GM23338 (cell line): ENCODE measurements at regions not wholly inside any gene's neighbourhood (a gene's known extent, or its start where the extent isn't known, plus 50 kb on each side); places are given as distances from the start of the nearest gene placed in this dataset.

Experiments used
- ATAC-seq: fragments of 200-7000 bp; cut with Tn5 transposase; 3 replicates; pipeline ENCODE4 v1.9.1; 2020
- DNase-seq: peaks from one replicate; pipeline ENCODE4 v3.0.0-alpha.2; 2015; ENCODE audit warnings: low spot score
- H2AFZ ChIP-seq: fragments of 200-600 bp; sonication (generic); 2 replicates; pipeline ENCODE4 v1.8.0; 2016; ENCODE audit warnings: antibody characterized with exemption, mild to moderate bottlenecking, moderate library complexity
- H3F3A ChIP-seq: fragments of 200-600 bp; sonication (generic); replicated peaks from 2 replicates; pipeline ENCODE4 v1.8.0; 2017; ENCODE audit warnings: antibody characterized with exemption, mixed run types, low read depth
- H3K27ac ChIP-seq: fragments of 200-600 bp; sonication (generic); 2 replicates; pipeline ENCODE4 v1.6.1; 2016; ENCODE audit warnings: low read depth
- H3K27me3 ChIP-seq: fragments of 200-600 bp; sonication (generic); 2 replicates; pipeline ENCODE4 v1.8.0; 2016; ENCODE audit warnings: mild to moderate bottlenecking, mixed run types, moderate library complexity; ENCODE audit not compliant: insufficient read depth
- H3K36me3 ChIP-seq: fragments of 200-600 bp; sonication (generic); 2 replicates; pipeline ENCODE4 v1.8.0; 2016; ENCODE audit warnings: mild to moderate bottlenecking; ENCODE audit not compliant: insufficient read depth
- H3K4me1 ChIP-seq: fragments of 200-600 bp; sonication (generic); 2 replicates; pipeline ENCODE4 v1.8.0; 2016; ENCODE audit warnings: mild to moderate bottlenecking, moderate library complexity; ENCODE audit not compliant: insufficient read depth
- H3K4me2 ChIP-seq: fragments of 200-600 bp; sonication (generic); 2 replicates; pipeline ENCODE4 v1.7.1; 2017; ENCODE audit warnings: mixed run types
- H3K4me3 ChIP-seq: fragments of 200-600 bp; sonication (generic); 2 replicates; pipeline ENCODE4 v1.6.1; 2016; ENCODE audit warnings: mixed run types
- H3K79me2 ChIP-seq: fragments of 200-600 bp; sonication (generic); replicated peaks from 2 replicates; pipeline ENCODE4 v1.8.0; 2017; ENCODE audit warnings: mild to moderate bottlenecking; ENCODE audit not compliant: insufficient read depth
- H3K9me2 ChIP-seq: fragments of 200-600 bp; sonication (generic); 2 replicates; pipeline ENCODE4 v1.8.0; 2017; ENCODE audit not compliant: insufficient read depth
- H4K20me1 ChIP-seq: fragments of 200-600 bp; sonication (generic); replicated peaks from 2 replicates; pipeline ENCODE4 v1.8.0; 2017; ENCODE audit warnings: mild to moderate bottlenecking; ENCODE audit not compliant: insufficient read depth
- H3K27ac Mint-ChIP-seq: 2 replicates; pipeline ENCODE4 v1.8.0; 2020; ENCODE audit warnings: inconsistent platforms, mild to moderate bottlenecking, moderate library complexity, mixed read lengths
- H3K27me3 Mint-ChIP-seq: 3 replicates; pipeline ENCODE4 v1.8.0; 2022; ENCODE audit warnings: low read depth, mild to moderate bottlenecking, moderate library complexity, mixed read lengths, inconsistent platforms; ENCODE audit not compliant: insufficient read depth, poor library complexity
- H3K36me3 Mint-ChIP-seq: 3 replicates; pipeline ENCODE4 v1.8.0; 2021; ENCODE audit warnings: low read depth, mild to moderate bottlenecking, inconsistent platforms, moderate library complexity, mixed read lengths
- H3K4me1 Mint-ChIP-seq: 3 replicates; pipeline ENCODE4 v1.8.0; 2020; ENCODE audit warnings: mild to moderate bottlenecking, inconsistent platforms, mixed read lengths
- H3K4me3 Mint-ChIP-seq: 3 replicates; pipeline ENCODE4 v1.8.0; 2021; ENCODE audit warnings: moderate library complexity, mild to moderate bottlenecking, inconsistent platforms, mixed read lengths
- H3K9me3 Mint-ChIP-seq: 3 replicates; pipeline ENCODE4 v1.8.0; 2020; ENCODE audit warnings: moderate library complexity, mild to moderate bottlenecking, inconsistent platforms, mixed read lengths
- CREB1 ChIP-seq: fragments of 250-450 bp; sonication (Bioruptor Pico); IDR thresholded peaks from 2 replicates; pipeline ENCODE4 v1.5.0; 2020; ENCODE audit warnings: low read depth, mild to moderate bottlenecking, moderate library complexity
- EZH2 ChIP-seq: fragments of 200-600 bp; sonication (generic); IDR thresholded peaks from one replicate; pipeline ENCODE4 v1.8.0; 2017; ENCODE audit warnings: antibody characterized with exemption, mild to moderate bottlenecking, low read depth; ENCODE audit not compliant: unreplicated experiment
- EZH2phosphoT487 ChIP-seq: fragments of 200-600 bp; sonication (generic); IDR thresholded peaks from one replicate; pipeline ENCODE4 v1.8.1; 2018; ENCODE audit warnings: antibody characterized with exemption; ENCODE audit not compliant: unreplicated experiment
- JUNB ChIP-seq: IDR thresholded peaks from one replicate; pipeline ENCODE4 v1.6.1; 2016; ENCODE audit warnings: antibody characterized with exemption; ENCODE audit not compliant: unreplicated experiment
- NANOG ChIP-seq: IDR thresholded peaks from 2 replicates; pipeline ENCODE4 v1.6.1; 2016; ENCODE audit warnings: antibody characterized with exemption, borderline replicate concordance
- POLR2AphosphoS5 ChIP-seq: IDR thresholded peaks from 2 replicates; pipeline ENCODE4 v1.6.1; 2016; ENCODE audit warnings: antibody characterized with exemption, low read depth
- STAT1 ChIP-seq: IDR thresholded peaks from one replicate; pipeline ENCODE4 v1.6.1; 2016; ENCODE audit warnings: antibody characterized with exemption; ENCODE audit not compliant: unreplicated experiment
- ZNF114 ChIP-seq: fragments of 250-450 bp; sonication (Bioruptor Pico); IDR thresholded peaks from 2 replicates; pipeline ENCODE4 v1.5.0; 2020; ENCODE audit warnings: mild to moderate bottlenecking, moderate library complexity
- ZNF331 ChIP-seq: fragments of 250-450 bp; sonication (Bioruptor Pico); IDR thresholded peaks from 2 replicates; pipeline ENCODE4 v1.5.0; 2020; ENCODE audit warnings: low read depth, mild to moderate bottlenecking, moderate library complexity
- TF ChIP-seq, protein P1 (sequence below), 2 experiments: fragments of 200-600 bp in 1 of 2; sonication (generic) in 1 of 2; conservative IDR thresholded peaks; 2 replicates each; pipeline versions ENCODE4 v1.5.1 to v1.6.1; 2016 to 2017; ENCODE audit warnings: antibody characterized with exemption in 2 of 2, low read depth in 2 of 2, mild to moderate bottlenecking in 2 of 2, moderate library complexity in 1 of 2
- TF ChIP-seq, protein P2 (sequence below): fragments of 250-450 bp; sonication (Bioruptor Pico); IDR thresholded peaks from 2 replicates; pipeline ENCODE4 v1.5.0; 2020; ENCODE audit warnings: mild to moderate bottlenecking, moderate library complexity
- TF ChIP-seq, protein P3 (sequence below): IDR thresholded peaks from one replicate; pipeline ENCODE4 v1.6.1; 2018; ENCODE audit warnings: antibody characterized with exemption; ENCODE audit not compliant: unreplicated experiment
- TF ChIP-seq, protein P4 (sequence below): IDR thresholded peaks from 2 replicates; pipeline ENCODE4 v1.6.1; 2016; ENCODE audit warnings: antibody characterized with exemption

DNA sequence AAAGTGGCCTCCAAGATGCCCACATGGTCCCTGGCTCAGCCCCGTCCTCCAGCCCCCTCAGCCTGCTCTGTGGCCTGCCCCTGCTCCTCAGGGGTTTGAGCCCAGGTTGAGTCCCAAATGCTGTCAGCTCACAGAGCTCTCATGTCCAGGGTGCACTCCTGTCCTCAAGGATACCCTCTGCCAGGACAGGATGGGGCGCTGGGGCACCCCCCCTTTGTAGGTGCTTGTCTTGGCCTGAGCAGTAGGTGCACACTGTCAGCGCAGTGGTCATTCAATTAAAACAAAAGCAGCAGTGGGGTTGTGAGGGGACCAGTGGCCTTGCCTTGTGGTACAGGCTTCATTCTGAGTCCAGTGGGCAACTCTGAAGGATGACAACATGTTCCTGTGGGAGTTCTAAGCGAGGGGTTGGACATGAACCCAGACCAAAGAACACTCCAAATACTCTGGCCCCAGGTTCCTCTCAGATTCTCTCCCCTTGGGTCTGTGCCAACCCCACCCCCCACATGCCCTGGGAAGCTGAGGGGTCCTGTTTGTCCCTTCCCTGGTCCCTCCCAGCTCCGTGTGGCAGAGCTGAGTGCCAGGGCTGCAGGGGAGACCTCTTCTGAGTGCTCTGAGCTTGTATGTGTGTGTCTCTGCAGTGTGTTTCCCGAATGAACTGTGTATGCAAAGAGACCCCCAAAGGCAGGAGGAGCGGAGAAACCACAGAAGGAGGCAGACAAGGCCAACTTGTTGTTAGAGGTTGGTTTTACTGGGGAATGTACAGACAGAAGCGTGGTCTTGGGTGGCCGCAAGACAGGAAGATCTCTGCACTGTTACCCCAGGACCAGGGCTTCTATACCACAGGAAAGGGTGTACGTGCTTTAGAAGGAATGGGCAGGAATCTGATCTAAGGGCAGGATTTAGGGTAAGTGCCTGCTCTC is 155.6 kb upstream of the HS6ST1 start:
- Mint-ChIP-seq H3K27me3 (peaks cover 9% of the 10 kb centered on the region), H3K4me3 (no peak overlapping the region), H3K4me1 (peaks cover 5% of the 10 kb centered on the region; the same call in 1 of the 3 replicates), H3K9me3 (peaks cover 29% of the 10 kb centered on the region), H3K27ac (no peak overlapping the region), H3K36me3 (peaks cover 23% of the 10 kb centered on the region)
- H3K4me3 ChIP-seq, result no peak overlapping the region
- H3F3A ChIP-seq, result no peaks in the 10 kb centered on the region
- no peak overlapping the region for H3K27ac ChIP-seq
- H3K4me1 ChIP-seq, result no peaks in the 10 kb centered on the region
- 0 out of 2 replicates have a peak, but pooled peaks cover 6% of the 10 kb centered on the region for H3K9me2 ChIP-seq
- no peak overlapping the region for H3K4me2 ChIP-seq
- ATAC-seq (no peak), DNase-seq (no peak)
- H3K27me3 ChIP-seq, result no peaks in the 10 kb centered on the region
- TF ChIP-seq EZH2, result no peak
- TF ChIP-seq, protein P1, sequence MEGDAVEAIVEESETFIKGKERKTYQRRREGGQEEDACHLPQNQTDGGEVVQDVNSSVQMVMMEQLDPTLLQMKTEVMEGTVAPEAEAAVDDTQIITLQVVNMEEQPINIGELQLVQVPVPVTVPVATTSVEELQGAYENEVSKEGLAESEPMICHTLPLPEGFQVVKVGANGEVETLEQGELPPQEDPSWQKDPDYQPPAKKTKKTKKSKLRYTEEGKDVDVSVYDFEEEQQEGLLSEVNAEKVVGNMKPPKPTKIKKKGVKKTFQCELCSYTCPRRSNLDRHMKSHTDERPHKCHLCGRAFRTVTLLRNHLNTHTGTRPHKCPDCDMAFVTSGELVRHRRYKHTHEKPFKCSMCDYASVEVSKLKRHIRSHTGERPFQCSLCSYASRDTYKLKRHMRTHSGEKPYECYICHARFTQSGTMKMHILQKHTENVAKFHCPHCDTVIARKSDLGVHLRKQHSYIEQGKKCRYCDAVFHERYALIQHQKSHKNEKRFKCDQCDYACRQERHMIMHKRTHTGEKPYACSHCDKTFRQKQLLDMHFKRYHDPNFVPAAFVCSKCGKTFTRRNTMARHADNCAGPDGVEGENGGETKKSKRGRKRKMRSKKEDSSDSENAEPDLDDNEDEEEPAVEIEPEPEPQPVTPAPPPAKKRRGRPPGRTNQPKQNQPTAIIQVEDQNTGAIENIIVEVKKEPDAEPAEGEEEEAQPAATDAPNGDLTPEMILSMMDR (conservative IDR thresholded peaks at IDR 0.05; ENCODE audit: low read depth in 2 of 2), result no peak
- no peak for TF ChIP-seq STAT1
- TF ChIP-seq CREB1 (CRISPR knock-in tag), result no peak
- TF ChIP-seq JUNB, result no peak
- TF ChIP-seq, protein P2, sequence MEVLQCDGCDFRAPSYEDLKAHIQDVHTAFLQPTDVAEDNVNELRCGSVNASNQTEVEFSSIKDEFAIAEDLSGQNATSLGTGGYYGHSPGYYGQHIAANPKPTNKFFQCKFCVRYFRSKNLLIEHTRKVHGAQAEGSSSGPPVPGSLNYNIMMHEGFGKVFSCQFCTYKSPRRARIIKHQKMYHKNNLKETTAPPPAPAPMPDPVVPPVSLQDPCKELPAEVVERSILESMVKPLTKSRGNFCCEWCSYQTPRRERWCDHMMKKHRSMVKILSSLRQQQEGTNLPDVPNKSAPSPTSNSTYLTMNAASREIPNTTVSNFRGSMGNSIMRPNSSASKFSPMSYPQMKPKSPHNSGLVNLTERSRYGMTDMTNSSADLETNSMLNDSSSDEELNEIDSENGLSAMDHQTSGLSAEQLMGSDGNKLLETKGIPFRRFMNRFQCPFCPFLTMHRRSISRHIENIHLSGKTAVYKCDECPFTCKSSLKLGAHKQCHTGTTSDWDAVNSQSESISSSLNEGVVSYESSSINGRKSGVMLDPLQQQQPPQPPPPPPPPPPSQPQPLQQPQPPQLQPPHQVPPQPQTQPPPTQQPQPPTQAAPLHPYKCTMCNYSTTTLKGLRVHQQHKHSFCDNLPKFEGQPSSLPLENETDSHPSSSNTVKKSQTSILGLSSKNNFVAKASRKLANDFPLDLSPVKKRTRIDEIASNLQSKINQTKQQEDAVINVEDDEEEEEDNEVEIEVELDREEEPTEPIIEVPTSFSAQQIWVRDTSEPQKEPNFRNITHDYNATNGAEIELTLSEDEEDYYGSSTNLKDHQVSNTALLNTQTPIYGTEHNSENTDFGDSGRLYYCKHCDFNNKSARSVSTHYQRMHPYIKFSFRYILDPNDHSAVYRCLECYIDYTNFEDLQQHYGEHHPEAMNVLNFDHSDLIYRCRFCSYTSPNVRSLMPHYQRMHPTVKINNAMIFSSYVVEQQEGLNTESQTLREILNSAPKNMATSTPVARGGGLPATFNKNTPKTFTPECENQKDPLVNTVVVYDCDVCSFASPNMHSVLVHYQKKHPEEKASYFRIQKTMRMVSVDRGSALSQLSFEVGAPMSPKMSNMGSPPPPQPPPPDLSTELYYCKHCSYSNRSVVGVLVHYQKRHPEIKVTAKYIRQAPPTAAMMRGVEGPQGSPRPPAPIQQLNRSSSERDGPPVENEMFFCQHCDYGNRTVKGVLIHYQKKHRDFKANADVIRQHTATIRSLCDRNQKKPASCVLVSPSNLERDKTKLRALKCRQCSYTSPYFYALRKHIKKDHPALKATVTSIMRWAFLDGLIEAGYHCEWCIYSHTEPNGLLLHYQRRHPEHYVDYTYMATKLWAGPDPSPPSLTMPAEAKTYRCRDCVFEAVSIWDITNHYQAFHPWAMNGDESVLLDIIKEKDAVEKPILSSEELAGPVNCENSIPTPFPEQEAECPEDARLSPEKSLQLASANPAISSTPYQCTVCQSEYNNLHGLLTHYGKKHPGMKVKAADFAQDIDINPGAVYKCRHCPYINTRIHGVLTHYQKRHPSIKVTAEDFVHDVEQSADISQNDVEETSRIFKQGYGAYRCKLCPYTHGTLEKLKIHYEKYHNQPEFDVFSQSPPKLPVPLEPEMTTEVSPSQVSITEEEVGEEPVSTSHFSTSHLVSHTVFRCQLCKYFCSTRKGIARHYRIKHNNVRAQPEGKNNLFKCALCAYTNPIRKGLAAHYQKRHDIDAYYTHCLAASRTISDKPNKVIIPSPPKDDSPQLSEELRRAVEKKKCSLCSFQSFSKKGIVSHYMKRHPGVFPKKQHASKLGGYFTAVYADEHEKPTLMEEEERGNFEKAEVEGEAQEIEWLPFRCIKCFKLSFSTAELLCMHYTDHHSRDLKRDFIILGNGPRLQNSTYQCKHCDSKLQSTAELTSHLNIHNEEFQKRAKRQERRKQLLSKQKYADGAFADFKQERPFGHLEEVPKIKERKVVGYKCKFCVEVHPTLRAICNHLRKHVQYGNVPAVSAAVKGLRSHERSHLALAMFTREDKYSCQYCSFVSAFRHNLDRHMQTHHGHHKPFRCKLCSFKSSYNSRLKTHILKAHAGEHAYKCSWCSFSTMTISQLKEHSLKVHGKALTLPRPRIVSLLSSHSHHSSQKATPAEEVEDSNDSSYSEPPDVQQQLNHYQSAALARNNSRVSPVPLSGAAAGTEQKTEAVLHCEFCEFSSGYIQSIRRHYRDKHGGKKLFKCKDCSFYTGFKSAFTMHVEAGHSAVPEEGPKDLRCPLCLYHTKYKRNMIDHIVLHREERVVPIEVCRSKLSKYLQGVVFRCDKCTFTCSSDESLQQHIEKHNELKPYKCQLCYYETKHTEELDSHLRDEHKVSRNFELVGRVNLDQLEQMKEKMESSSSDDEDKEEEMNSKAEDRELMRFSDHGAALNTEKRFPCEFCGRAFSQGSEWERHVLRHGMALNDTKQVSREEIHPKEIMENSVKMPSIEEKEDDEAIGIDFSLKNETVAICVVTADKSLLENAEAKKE (CRISPR knock-in tag), result no peak
- TF ChIP-seq, protein P3, sequence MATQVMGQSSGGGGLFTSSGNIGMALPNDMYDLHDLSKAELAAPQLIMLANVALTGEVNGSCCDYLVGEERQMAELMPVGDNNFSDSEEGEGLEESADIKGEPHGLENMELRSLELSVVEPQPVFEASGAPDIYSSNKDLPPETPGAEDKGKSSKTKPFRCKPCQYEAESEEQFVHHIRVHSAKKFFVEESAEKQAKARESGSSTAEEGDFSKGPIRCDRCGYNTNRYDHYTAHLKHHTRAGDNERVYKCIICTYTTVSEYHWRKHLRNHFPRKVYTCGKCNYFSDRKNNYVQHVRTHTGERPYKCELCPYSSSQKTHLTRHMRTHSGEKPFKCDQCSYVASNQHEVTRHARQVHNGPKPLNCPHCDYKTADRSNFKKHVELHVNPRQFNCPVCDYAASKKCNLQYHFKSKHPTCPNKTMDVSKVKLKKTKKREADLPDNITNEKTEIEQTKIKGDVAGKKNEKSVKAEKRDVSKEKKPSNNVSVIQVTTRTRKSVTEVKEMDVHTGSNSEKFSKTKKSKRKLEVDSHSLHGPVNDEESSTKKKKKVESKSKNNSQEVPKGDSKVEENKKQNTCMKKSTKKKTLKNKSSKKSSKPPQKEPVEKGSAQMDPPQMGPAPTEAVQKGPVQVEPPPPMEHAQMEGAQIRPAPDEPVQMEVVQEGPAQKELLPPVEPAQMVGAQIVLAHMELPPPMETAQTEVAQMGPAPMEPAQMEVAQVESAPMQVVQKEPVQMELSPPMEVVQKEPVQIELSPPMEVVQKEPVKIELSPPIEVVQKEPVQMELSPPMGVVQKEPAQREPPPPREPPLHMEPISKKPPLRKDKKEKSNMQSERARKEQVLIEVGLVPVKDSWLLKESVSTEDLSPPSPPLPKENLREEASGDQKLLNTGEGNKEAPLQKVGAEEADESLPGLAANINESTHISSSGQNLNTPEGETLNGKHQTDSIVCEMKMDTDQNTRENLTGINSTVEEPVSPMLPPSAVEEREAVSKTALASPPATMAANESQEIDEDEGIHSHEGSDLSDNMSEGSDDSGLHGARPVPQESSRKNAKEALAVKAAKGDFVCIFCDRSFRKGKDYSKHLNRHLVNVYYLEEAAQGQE, result no peak
- TF ChIP-seq EZH2phosphoT487, result no peak
- TF ChIP-seq POLR2AphosphoS5, result no peak
- no peak for TF ChIP-seq ZNF331 (CRISPR knock-in tag)
- TF ChIP-seq NANOG, result no peak
- TF ChIP-seq ZNF114 (CRISPR knock-in tag), result no peak
- TF ChIP-seq, protein P4, sequence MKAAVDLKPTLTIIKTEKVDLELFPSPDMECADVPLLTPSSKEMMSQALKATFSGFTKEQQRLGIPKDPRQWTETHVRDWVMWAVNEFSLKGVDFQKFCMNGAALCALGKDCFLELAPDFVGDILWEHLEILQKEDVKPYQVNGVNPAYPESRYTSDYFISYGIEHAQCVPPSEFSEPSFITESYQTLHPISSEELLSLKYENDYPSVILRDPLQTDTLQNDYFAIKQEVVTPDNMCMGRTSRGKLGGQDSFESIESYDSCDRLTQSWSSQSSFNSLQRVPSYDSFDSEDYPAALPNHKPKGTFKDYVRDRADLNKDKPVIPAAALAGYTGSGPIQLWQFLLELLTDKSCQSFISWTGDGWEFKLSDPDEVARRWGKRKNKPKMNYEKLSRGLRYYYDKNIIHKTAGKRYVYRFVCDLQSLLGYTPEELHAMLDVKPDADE, result no peak
- no peaks in the 10 kb centered on the region for H4K20me1 ChIP-seq
- peak overlapping the region; percentile 76 for H2AFZ ChIP-seq
- no peaks in the 10 kb centered on the region for H3K36me3 ChIP-seq
- no peaks in the 10 kb centered on the region for H3K79me2 ChIP-seq
